GM18858 (cell line): ENCODE measurements at regions not wholly inside any gene's neighbourhood (a gene's known extent, or its start where the extent isn't known, plus 50 kb on each side); places are given as distances from the start of the nearest gene placed in this dataset.

Experiments
- ATAC-seq: cut with Tn5 transposase; IDR thresholded peaks from one replicate; pipeline ENCODE4 v1.9.1; 2021; ENCODE audit not compliant: unreplicated experiment

- ATAC-seq, result no peak
These were observed 152.0 kb upstream of the HMCN1 start for GRCh38 chr1:185581961-185582725.

- no peak for ATAC-seq
These were observed 153.2 kb upstream of the HMCN1 start for GRCh38 chr1:185581020-185581419.

GRCh38 chr1:185578293-185578692 lies 155.9 kb upstream of the HMCN1 start:
- ATAC-seq, result no peak

- ATAC-seq, result no peak
These were observed 159.9 kb upstream of the HMCN1 start for GRCh38 chr1:185574139-185574875.

- no peak for ATAC-seq
These were observed 160.5 kb upstream of the HMCN1 start for GRCh38 chr1:185573677-185574076.

GRCh38 chr1:185573162-185573561 lies 161.0 kb upstream of the HMCN1 start:
- no peak for ATAC-seq

GRCh38 chr1:185570962-185571361 lies 163.2 kb upstream of the HMCN1 start:
- ATAC-seq, result no peak

- ATAC-seq, result no peak
These were observed 165.8 kb upstream of the HMCN1 start for GRCh38 chr1:185568155-185569123.

- ATAC-seq, result no peak
These were observed 166.8 kb upstream of the HMCN1 start for GRCh38 chr1:185567440-185567839.

GRCh38 chr1:185566995-185567394 lies 167.2 kb upstream of the HMCN1 start:
- ATAC-seq, result peak; percentile 60

GRCh38 chr1:185565302-185565701 lies 168.9 kb upstream of the HMCN1 start:
- ATAC-seq, result no peak

- no peak for ATAC-seq
These were observed 169.4 kb upstream of the HMCN1 start for GRCh38 chr1:185564816-185565215.

- no peak for ATAC-seq
These were observed 171.5 kb upstream of the HMCN1 start for GRCh38 chr1:185562461-185563359.

- ATAC-seq, result no peak
These were observed 172.6 kb upstream of the HMCN1 start for GRCh38 chr1:185561629-185562028.

GRCh38 chr1:185560760-185561159 lies 173.4 kb upstream of the HMCN1 start:
- ATAC-seq, result no peak

GRCh38 chr1:185559684-185560331 lies 174.4 kb upstream of the HMCN1 start:
- peak; percentile 97 for ATAC-seq

- no peak for ATAC-seq
These were observed 175.0 kb upstream of the HMCN1 start for GRCh38 chr1:185559151-185559550.

- no peak for ATAC-seq
These were observed 177.6 kb upstream of the HMCN1 start for GRCh38 chr1:185556561-185556960.

- ATAC-seq, result no peak
These were observed 178.4 kb upstream of the HMCN1 start for GRCh38 chr1:185555743-185556142.

GRCh38 chr1:185551008-185551407 lies 183.2 kb upstream of the HMCN1 start:
- ATAC-seq, result no peak
